HG02588 (cell line): ENCODE measurements at regions not wholly inside any gene's neighbourhood (a gene's known extent, or its start where the extent isn't known, plus 50 kb on each side); places are given as distances from the start of the nearest gene placed in this dataset.
"Not testable (repeated sequence)": the region's sequence is repeated elsewhere in the genome, so short reads cannot be mapped to it uniquely, and the experiment has no call there.

Experiments
- ATAC-seq: cut with Tn5 transposase; IDR thresholded peaks from one replicate; pipeline ENCODE4 v1.9.1; 2021; ENCODE audit warnings: mild to moderate bottlenecking, moderate library complexity; ENCODE audit not compliant: unreplicated experiment

DNA sequence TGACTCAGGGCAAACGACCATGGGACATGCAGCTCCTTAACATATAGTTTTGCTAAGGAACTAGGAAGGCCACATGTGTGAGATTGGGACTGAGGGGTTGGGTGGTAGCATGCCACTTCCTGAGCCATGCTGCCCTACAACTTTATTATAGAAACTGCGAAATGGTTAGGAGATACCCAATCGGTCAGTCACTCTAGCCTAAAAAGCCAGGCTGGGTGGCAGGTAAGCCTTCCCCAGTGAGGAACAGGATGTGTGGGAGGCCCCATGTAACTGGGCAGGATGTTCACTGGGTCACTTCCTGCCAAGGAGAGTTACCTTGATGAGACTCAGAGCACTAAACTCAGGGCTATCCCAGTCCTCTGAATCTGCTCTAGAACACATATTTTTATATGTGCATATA is 123.5 kb downstream of the MAP3K7 start:
- ATAC-seq: no peak

- no peak for ATAC-seq
Measured at GRCh38 chr6:90462102-90462501, 124.8 kb downstream of the MAP3K7 start.

DNA sequence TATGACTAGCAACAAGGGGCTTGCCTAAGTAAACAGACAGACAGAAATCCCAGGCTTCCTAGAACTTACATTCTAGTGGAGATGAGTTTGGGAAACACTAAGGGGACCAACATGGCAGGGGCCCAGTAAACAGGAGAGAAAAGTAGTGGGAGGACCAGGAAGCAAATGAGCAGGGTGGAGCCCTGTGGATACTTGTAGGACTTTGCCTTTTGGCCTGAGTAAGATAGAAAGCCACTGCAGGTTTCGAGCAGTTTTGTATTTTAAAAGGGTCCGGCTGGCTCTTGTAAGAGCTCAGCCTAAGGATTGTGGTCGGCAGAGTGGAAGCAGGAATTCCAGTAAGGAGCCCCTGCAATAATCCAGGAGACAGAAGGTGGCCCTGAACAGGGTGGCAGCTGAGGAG is 125.5 kb downstream of the MAP3K7 start:
- no peak for ATAC-seq

DNA sequence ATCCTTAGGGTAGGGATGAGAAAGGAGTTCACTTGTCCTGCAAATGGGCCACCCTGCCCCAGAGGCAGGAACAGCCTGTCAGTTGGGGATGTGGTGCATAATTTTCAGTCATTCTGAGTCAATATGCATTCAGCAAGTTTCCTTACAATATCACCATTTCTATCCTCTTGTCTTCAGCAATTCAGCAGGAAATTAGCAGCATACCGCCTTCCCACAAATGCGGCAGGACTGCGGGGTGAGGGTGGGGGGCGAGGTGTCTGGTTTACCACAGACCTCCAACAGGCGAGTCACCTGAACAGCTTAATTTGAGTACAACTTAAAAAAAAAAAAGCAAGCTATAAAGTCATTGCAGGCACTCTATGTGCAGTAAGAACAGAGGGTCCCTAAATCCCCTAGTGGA is 126.8 kb downstream of the MAP3K7 start:
- no peak for ATAC-seq

DNA sequence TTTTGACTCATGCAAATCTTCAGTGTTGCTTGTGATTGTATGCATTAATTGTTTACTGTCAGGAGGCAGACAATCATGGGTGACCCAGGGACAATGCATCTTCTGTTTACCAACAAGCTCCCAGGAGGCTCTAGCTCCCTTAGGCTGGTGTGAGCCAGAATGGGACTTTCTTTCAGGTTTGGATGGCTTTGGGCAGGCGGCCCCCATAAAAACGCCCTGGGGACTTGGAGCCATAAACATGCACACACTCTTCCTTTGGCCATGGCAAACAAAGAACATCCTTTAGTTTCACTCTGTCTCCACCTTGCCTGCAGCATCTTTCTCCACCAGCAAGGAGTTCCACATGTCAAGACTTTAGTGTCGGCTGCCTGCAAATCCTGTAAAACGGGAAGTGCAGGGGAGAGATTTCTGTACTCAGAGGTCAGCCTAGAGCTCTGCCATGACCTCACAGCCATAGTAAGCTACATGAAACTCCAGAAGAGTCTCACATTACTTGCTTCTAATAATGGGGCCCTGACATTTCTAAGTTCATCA is 127.6 kb downstream of the MAP3K7 start:
- ATAC-seq: no peak

DNA sequence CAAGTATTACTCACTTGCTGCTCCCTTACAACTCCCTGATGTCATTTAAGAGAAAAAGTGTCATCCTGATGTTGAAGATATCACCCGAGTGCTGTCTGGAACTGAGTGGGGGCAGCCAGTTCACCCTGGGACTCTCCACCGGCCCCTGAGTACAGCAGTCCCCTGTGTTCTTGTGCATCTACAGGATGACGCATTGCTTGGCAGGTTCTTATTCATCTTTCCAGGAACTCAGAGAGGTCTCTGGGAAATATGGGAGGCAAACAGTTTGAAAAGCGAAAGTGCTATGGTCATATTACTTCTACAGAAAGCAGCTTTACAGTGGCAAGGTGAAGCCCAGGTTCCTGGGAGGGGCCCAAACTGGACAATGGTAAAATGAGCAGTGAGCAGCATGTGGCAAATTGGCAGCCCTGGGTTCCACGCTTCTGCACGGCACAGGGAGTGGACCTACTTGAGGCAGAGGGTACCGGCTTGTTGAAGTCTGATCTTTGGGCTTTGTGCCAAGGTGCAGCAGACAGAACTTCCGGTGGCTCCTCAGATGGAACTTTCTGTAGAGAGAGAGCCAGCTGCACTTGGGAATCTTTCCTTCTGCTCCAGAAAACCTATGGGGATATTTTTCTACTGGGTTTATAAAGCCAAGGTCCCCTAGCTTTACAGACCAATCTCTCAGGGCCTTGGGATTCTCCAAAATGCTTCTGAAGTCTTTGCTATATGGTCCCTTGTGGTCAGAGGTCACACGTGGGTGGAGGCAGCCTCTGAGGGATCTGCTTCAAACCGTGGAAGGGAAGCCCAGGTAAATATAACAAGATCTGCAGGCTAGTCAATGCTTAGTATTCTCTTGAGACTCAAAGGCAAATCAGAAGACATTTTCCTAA is 128.3 kb downstream of the MAP3K7 start:
- ATAC-seq: no peak

DNA sequence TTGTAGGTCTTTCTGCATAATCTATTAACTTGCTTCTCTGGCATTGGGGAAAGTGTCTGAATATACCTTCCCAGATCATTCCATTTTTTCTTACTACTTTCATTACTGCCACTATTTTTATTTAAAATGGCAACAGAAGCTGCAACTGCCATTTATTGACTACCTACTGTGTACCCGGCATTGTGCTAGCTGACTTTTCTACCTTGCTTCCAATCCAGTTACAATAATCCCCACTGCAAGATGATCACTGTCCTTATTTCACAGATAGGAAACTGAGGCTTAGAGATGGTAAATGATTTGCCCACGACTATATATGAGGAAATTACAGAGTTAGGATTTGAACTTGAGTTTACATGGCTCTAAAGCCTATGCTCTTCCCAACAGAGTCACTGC is 129.0 kb downstream of the MAP3K7 start:
- no peak for ATAC-seq

- not testable (repeated sequence) for ATAC-seq
Measured at GRCh38 chr6:90456997-90457866, 129.6 kb downstream of the MAP3K7 start.

GRCh38 chr6:90456001-90456400 is 130.9 kb downstream of the MAP3K7 start:
- no peak for ATAC-seq

DNA sequence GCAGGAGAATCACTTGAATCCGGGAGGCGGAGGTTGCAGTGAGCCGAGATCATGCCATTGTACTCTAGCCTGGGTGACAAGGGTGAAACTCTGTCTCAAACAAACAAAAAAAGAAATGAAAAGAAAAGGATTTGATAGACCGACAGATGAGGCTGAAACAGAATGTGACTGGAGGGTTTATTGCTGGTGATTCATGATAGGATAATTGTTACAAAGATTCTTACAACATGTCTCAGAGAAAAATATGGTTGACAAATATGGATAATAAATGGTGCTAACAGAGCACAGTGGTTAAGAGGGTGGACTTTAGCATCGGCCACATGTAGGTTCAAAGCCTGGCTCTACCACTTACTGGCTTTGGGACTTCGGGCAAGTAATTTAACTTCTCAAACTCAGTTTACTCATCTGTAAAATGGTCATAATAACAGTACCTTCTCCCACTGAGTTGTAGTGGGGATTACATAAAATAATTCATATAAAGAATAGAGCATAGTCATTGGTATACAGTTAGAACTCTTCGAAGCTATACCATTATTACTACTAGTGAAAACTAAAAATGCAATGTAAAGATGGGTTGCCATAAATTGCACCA is 131.9 kb downstream of the MAP3K7 start:
- no peak for ATAC-seq

GRCh38 chr6:90450268-90450953 is 136.5 kb downstream of the MAP3K7 start:
- ATAC-seq: no peak

GRCh38 chr6:90449311-90449710 is 137.6 kb downstream of the MAP3K7 start:
- no peak for ATAC-seq

- ATAC-seq: no peak
Measured at GRCh38 chr6:90448836-90449235, 138.0 kb downstream of the MAP3K7 start.

DNA sequence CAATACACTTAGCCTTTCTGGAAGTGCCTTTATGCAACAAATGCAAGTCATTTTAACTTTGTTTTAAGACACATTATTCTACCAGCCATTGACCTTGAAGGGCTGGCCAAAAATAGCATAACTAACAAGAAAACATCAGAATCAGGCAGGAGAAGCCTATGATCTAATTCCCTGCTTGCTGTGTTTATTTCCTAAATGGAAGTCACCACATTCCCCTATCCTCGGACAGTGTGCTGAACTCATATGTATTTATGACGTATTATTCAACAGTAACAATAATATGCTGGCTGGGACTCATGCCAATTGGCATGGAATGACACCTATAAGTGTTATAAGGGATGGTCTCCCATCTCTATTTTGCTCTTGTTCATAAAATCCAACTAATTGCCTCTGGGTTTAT is 140.7 kb downstream of the MAP3K7 start:
- ATAC-seq: no peak

- ATAC-seq: no peak
Measured at GRCh38 chr6:90445533-90446108, 141.3 kb downstream of the MAP3K7 start.

- no peak for ATAC-seq
Measured at GRCh38 chr6:90444160-90444714, 142.6 kb downstream of the MAP3K7 start.

- ATAC-seq: no peak
Measured at GRCh38 chr6:90442366-90442765, 144.5 kb downstream of the MAP3K7 start.

DNA sequence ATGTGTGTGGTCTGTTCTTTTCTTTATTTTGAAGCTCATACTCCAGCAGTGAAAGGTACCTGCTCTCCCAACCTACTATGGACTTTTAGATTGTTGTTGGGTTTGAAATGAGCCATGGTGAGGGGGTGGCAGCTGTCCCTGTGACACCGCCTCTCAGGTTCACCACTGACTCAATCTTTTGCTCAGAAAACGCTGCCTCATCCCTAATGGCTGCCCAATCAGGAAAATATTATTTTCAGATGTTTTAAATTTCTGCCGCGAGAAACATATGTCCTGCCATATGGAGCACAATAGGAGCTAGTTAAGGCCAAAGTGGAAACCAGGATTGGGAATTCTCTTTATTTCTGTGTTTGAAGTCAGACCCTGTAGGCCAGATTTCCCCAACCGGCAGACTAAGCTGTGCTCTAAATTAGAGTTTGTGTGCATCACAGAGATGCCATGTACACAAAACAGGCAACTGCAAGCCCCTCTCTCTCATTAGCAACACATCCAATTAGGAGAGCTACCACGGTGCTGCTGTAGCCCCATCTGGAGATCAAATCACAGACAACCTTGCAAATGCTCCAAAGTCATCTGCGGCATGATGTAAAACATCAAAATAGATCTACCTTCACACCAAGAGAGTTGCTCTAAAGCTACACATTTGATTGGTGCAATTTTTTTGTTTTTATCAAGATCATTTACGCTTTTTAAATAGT is 144.1 kb upstream of the BACH2 start:
- no peak for ATAC-seq

- ATAC-seq: no peak
Measured at GRCh38 chr6:90439586-90439985, 142.9 kb upstream of the BACH2 start.
